GM12878 (cell line): ENCODE measurements at regions not wholly inside any gene's neighbourhood (a gene's known extent, or its start where the extent isn't known, plus 50 kb on each side); places are given as distances from the start of the nearest gene placed in this dataset.

Experiments
- ATAC-seq: fragments of 200-7000 bp; cut with Tn5 transposase; 3 replicates; pipeline ENCODE4 v1.9.1; 2020; ENCODE audit warnings: mild to moderate bottlenecking, moderate library complexity
- BruUV-seq: library from RNA; stranded (reverse); fragments of 400-500 nt; replicated peaks from 2 replicates; lab custom pipeline; 2021; lab: Mats Ljungman, UMichigan
- CTCF ChIA-PET: fragments of 300-600 bp; sonication (Branson Sonifier 250); formaldehyde crosslinking; extraction: SDS; loops from one replicate; lab custom pipeline; 2021; ENCODE audit warnings: inconsistent platforms; lab: Yijun Ruan, JAX
- POLR2A ChIA-PET: fragments of 350-600 bp; formaldehyde crosslinking; extraction: SDS; loops from one replicate; lab custom pipeline; 2021; ENCODE audit warnings: inconsistent platforms; lab: Charles Lee
- RAD21 ChIA-PET: fragments of 300-600 bp; sonication (Branson Sonifier 250); formaldehyde crosslinking; loops from one replicate; lab custom pipeline; 2023; ENCODE audit warnings: antibody characterized with exemption; ENCODE audit not compliant: unreplicated experiment; lab: Charles Lee
- SMC1A ChIA-PET: fragments of 300-600 bp; sonication (Branson Sonifier 250); formaldehyde crosslinking; loops from one replicate; lab custom pipeline; 2023; ENCODE audit not compliant: unreplicated experiment, uncharacterized antibody; lab: Charles Lee
- DNase-seq: peaks from one replicate; pipeline ENCODE4 v3.0.0-alpha.2; 2011; ENCODE audit warnings: low read depth, low spot score
- FAIRE-seq: peaks from 3 replicates; lab custom pipeline; 2011; peaks lifted over from hg19 to GRCh38; lab: Jason Lieb, UNC
- H2AFZ ChIP-seq: 2 replicates; pipeline ENCODE4 v1.6.0; 2011; ENCODE audit warnings: low read depth, low read length, control low read depth; ENCODE audit not compliant: control insufficient read depth
- H3K27ac ChIP-seq: 2 replicates; pipeline ENCODE4 v1.5.1; 2011; ENCODE audit warnings: control low read depth; ENCODE audit not compliant: control insufficient read depth, insufficient read depth
- H3K27me3 ChIP-seq, 2 experiments: replicated peaks in 1 of 2; 2 replicates each; pipeline versions ENCODE4 v1.6.0 to v1.6.1; 2011; ENCODE audit warnings: low read length in 1 of 2; ENCODE audit not compliant: control insufficient read depth in 2 of 2, insufficient read depth in 2 of 2
- H3K36me3 ChIP-seq, 2 experiments: 2 replicates each; pipeline ENCODE4 v1.5.1; 2011; ENCODE audit warnings: low read length in 1 of 2; ENCODE audit not compliant: control insufficient read depth in 2 of 2, insufficient read depth in 2 of 2
- H3K4me1 ChIP-seq: 2 replicates; pipeline ENCODE4 v1.6.1; 2011; ENCODE audit warnings: mild to moderate bottlenecking, low read length, moderate library complexity, mixed read lengths; ENCODE audit not compliant: control insufficient read depth, insufficient read depth
- H3K4me2 ChIP-seq: 2 replicates; pipeline ENCODE4 v1.6.0; 2011; ENCODE audit warnings: control low read depth; ENCODE audit not compliant: control insufficient read depth, insufficient read depth
- H3K4me3 ChIP-seq: fragments of 200-600 bp; sonication (generic); 2 replicates; pipeline ENCODE4 v1.5.1; 2016
- H3K79me2 ChIP-seq: 2 replicates; pipeline ENCODE4 v1.6.0; 2011; ENCODE audit warnings: low read length; ENCODE audit not compliant: control insufficient read depth, insufficient read depth
- H3K9ac ChIP-seq: 2 replicates; pipeline ENCODE4 v1.8.0; 2011; ENCODE audit warnings: low read length, control low read depth, mixed read lengths; ENCODE audit not compliant: control insufficient read depth, insufficient read depth
- H3K9me3 ChIP-seq: replicated peaks from 3 replicates; pipeline ENCODE4 v1.5.1; 2011; ENCODE audit warnings: mild to moderate bottlenecking, low read length; ENCODE audit not compliant: control insufficient read depth, insufficient read depth
- H4K20me1 ChIP-seq: 2 replicates; pipeline ENCODE4 v1.6.0; 2011; ENCODE audit not compliant: control insufficient read depth, insufficient read depth
- BRCA1 ChIP-seq: IDR thresholded peaks from 2 replicates; pipeline ENCODE4 v1.6.1; 2011; ENCODE audit warnings: low read depth, low read length, improper control_type of control experiment
- NFYB ChIP-seq: IDR thresholded peaks from 2 replicates; pipeline ENCODE4 v1.6.1; 2011; ENCODE audit warnings: low read depth, mild to moderate bottlenecking, low read length, improper control_type of control experiment, moderate library complexity; ENCODE audit not compliant: insufficient read depth
- PKNOX1 ChIP-seq: fragments of 450-650 bp; IDR thresholded peaks from 2 replicates; pipeline ENCODE4 v1.6.1; 2016; ENCODE audit warnings: mild to moderate bottlenecking
- ZNF622 ChIP-seq: fragments of 450-650 bp; IDR thresholded peaks from 2 replicates; pipeline ENCODE4 v1.6.1; 2017; ENCODE audit warnings: mild to moderate bottlenecking, inconsistent platforms
- in situ Hi-C: fragments of 300-500 bp; cut with MboI; formaldehyde crosslinking; loops from 9 replicates; pipeline ENCODE4 v1.14.3; 2018; ENCODE audit warnings: mixed read lengths
- intact Hi-C: fragments of 100-400 bp; cut with micrococcal nuclease; formaldehyde crosslinking; loops from one replicate; pipeline ENCODE4 v1.14.2; 2022; ENCODE audit not compliant: unreplicated experiment
- TF ChIP-seq, protein P1 (sequence below): fragments of 450-650 bp; IDR thresholded peaks from 2 replicates; pipeline ENCODE4 v1.6.1; 2018; ENCODE audit warnings: mild to moderate bottlenecking, low read depth, moderate library complexity; ENCODE audit not compliant: partially characterized antibody

- in situ Hi-C loops (no loop called here), intact Hi-C loops (no loop called here)
- Histone ChIP-seq H3K27me3 (peaks cover 0 to 2% of the 10 kb centered on the region in 2 experiments; a peak in 1 of 4 replicates), H3K4me1 (no peaks in the 10 kb centered on the region), H3K9ac (no peak overlapping the region), H3K4me2 (no peak overlapping the region), H2AFZ (no peak overlapping the region), H3K79me2 (no peaks in the 10 kb centered on the region), H3K9me3 (no peaks in the 10 kb centered on the region), H4K20me1 (no peaks in the 10 kb centered on the region), H3K27ac (no peak overlapping the region), H3K4me3 (no peak overlapping the region), H3K36me3 (no peaks in the 10 kb centered on the region)
- ChIA-PET POLR2A (interaction anchor here (0.6 kb wide), 1 partner anchor 224 kb away, joined by 3 read pairs; no protein-coding TSS in a partner anchor), CTCF (interaction anchor here (1.1 kb wide), 1 partner anchor 223 kb away, joined by 4 read pairs; no protein-coding TSS in a partner anchor), RAD21 (no interaction called here), SMC1A (no interaction called here)
- TF ChIP-seq, protein P1, sequence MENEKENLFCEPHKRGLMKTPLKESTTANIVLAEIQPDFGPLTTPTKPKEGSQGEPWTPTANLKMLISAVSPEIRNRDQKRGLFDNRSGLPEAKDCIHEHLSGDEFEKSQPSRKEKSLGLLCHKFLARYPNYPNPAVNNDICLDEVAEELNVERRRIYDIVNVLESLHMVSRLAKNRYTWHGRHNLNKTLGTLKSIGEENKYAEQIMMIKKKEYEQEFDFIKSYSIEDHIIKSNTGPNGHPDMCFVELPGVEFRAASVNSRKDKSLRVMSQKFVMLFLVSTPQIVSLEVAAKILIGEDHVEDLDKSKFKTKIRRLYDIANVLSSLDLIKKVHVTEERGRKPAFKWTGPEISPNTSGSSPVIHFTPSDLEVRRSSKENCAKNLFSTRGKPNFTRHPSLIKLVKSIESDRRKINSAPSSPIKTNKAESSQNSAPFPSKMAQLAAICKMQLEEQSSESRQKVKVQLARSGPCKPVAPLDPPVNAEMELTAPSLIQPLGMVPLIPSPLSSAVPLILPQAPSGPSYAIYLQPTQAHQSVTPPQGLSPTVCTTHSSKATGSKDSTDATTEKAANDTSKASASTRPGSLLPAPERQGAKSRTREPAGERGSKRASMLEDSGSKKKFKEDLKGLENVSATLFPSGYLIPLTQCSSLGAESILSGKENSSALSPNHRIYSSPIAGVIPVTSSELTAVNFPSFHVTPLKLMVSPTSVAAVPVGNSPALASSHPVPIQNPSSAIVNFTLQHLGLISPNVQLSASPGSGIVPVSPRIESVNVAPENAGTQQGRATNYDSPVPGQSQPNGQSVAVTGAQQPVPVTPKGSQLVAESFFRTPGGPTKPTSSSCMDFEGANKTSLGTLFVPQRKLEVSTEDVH = no peak
- TF ChIP-seq PKNOX1 (peak; percentile 67), ZNF622 (no peak), BRCA1 (no peak), NFYB (no peak)
- no TSS peak for BruUV-seq
- DNase-seq (no peak), FAIRE-seq (no peak), ATAC-seq (no peak)
These were observed 153.9 kb upstream of the STK26 start for GRCh38 chrX:131869182-131869581.
